HG03558 (cell line): ENCODE measurements at regions not wholly inside any gene's neighbourhood (a gene's known extent, or its start where the extent isn't known, plus 50 kb on each side); places are given as distances from the start of the nearest gene placed in this dataset.
"Not testable (repeated sequence)": the region's sequence is repeated elsewhere in the genome, so short reads cannot be mapped to it uniquely, and the experiment has no call there.

Experiments
- ATAC-seq: cut with Tn5 transposase; IDR thresholded peaks from one replicate; pipeline ENCODE4 v1.9.1; 2021; ENCODE audit warnings: moderate number of reproducible peaks; ENCODE audit not compliant: unreplicated experiment; ENCODE audit errors: extremely low read depth

- no peak for ATAC-seq
These were observed 259.2 kb upstream of the GALNTL6 start for GRCh38 chr4:171553961-171554360.

GRCh38 chr4:171542640-171543039, 270.6 kb upstream of the GALNTL6 start:
- ATAC-seq = no peak

- ATAC-seq = no peak
These were observed 274.6 kb upstream of the GALNTL6 start for GRCh38 chr4:171538601-171539100.

GRCh38 chr4:171534391-171534790, 278.8 kb upstream of the GALNTL6 start:
- ATAC-seq = no peak

GRCh38 chr4:171532968-171533367, 280.2 kb upstream of the GALNTL6 start:
- ATAC-seq = no peak

- no peak for ATAC-seq
These were observed 288.3 kb upstream of the GALNTL6 start for GRCh38 chr4:171524903-171525302.

- no peak for ATAC-seq
These were observed 291.5 kb upstream of the GALNTL6 start for GRCh38 chr4:171521726-171522125.

- ATAC-seq = no peak
These were observed 293.7 kb upstream of the GALNTL6 start for GRCh38 chr4:171519457-171519856.

- ATAC-seq = no peak
These were observed 295.3 kb upstream of the GALNTL6 start for GRCh38 chr4:171517883-171518282.

- no peak for ATAC-seq
These were observed 296.5 kb upstream of the GALNTL6 start for GRCh38 chr4:171516694-171517093.

GRCh38 chr4:171484681-171485080, 328.5 kb upstream of the GALNTL6 start:
- no peak for ATAC-seq

- ATAC-seq = no peak
These were observed 335.0 kb upstream of the GALNTL6 start for GRCh38 chr4:171478181-171478580.

GRCh38 chr4:171475111-171475510, 338.1 kb upstream of the GALNTL6 start:
- not testable (repeated sequence) for ATAC-seq

- no peak for ATAC-seq
These were observed 340.0 kb upstream of the GALNTL6 start for GRCh38 chr4:171473155-171473554.

GRCh38 chr4:171472230-171472629, 341.0 kb upstream of the GALNTL6 start:
- ATAC-seq = no peak

GRCh38 chr4:171464499-171464898, 348.7 kb upstream of the GALNTL6 start:
- ATAC-seq = no peak

- ATAC-seq = no peak
These were observed 352.0 kb upstream of the GALNTL6 start for GRCh38 chr4:171461191-171461590.

GRCh38 chr4:171448919-171449481, 364.2 kb upstream of the GALNTL6 start:
- ATAC-seq = no peak

- no peak for ATAC-seq
These were observed 364.8 kb upstream of the GALNTL6 start for GRCh38 chr4:171448358-171448757.

- no peak for ATAC-seq
These were observed 371.8 kb upstream of the GALNTL6 start for GRCh38 chr4:171441300-171441941.

- ATAC-seq = no peak
These were observed 379.5 kb upstream of the GALNTL6 start for GRCh38 chr4:171433674-171434073.

- ATAC-seq = no peak
These were observed 380.7 kb upstream of the GALNTL6 start for GRCh38 chr4:171432536-171432935.
